Activated T-helper 1 cell treated with anti-CD3 and anti-CD28 coated beads, Interleukin-12 subunit alpha, Interleukin-12 subunit beta, Interleukin-2, Interleukin-4 antibody, amounts not matched to agents 30 ng/mL and 10 ng/mL and 1 ng/mL, durations not matched to agents 14 hours and 24 hours and 36 hours (primary cell): ENCODE measurements at regions not wholly inside any gene's neighbourhood (a gene's known extent, or its start where the extent isn't known, plus 50 kb on each side); places are given as distances from the start of the nearest gene placed in this dataset.

ENCODE experiments used
- DNase-seq: peaks from one replicate; pipeline ENCODE4 v3.0.0; 2021; ENCODE audit warnings: low spot score
- H3K27ac Mint-ChIP-seq: one replicate; pipeline ENCODE4 v1.8.0; 2021; ENCODE audit warnings: mild to moderate bottlenecking, mixed read lengths
- H3K27me3 Mint-ChIP-seq: one replicate; pipeline ENCODE4 v1.8.0; 2022; ENCODE audit warnings: mild to moderate bottlenecking, moderate library complexity, mixed read lengths; ENCODE audit not compliant: insufficient read depth
- H3K36me3 Mint-ChIP-seq: one replicate; pipeline ENCODE4 v1.8.0; 2021; ENCODE audit warnings: low read depth, mixed read lengths
- H3K4me1 Mint-ChIP-seq: one replicate; pipeline ENCODE4 v1.8.0; 2021; ENCODE audit warnings: low read depth, mixed read lengths
- H3K4me3 Mint-ChIP-seq: one replicate; pipeline ENCODE4 v1.8.0; 2021; ENCODE audit warnings: mild to moderate bottlenecking, moderate library complexity, mixed read lengths
- H3K9me3 Mint-ChIP-seq: one replicate; pipeline ENCODE4 v1.8.0; 2021; ENCODE audit warnings: mixed read lengths
- intact Hi-C: fragments of 100-400 bp; cut with micrococcal nuclease; formaldehyde crosslinking; loops from one replicate; pipeline ENCODE4 v1.15.1; 2024

DNA sequence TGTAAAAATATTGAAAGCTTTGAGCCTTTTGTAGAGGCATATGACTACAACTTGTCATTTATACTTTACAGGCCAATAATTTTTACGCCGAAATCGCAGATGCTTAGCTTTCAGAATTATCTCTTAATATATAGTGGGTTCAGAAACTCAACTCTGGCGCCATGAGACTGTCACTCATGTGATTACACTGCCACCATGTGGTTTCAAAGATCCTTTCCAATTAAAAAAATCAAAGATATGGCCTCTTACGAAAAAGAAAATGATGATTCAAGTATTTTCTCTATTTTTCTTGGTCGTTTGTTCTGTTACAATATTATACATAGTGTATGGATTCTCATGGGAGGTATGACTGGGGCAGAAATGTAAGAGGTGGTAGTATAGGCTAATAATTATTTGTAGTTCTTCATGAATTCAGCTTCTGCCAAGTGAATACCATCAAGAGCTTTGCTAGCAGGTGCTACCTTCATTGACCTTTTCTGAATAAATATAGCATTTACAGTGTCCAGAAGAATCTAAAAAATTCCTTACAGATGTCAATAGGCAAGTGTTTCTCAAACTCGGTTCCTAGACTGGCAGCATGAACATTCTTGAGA lies 751.7 kb upstream of the GOLIM4 start:
- Mint-ChIP-seq H3K4me3 (no peak overlapping the region), H3K27ac (no peak overlapping the region), H3K4me1 (no peaks in the 10 kb centered on the region), H3K36me3 (no peaks in the 10 kb centered on the region), H3K27me3 (no peaks in the 10 kb centered on the region), H3K9me3 (no peaks in the 10 kb centered on the region)
- DNase-seq, result no peak
- intact Hi-C loops, result loop anchor here (5.0 kb wide), 1 partner anchor 800 kb away; no protein-coding TSS in a partner anchor

DNA sequence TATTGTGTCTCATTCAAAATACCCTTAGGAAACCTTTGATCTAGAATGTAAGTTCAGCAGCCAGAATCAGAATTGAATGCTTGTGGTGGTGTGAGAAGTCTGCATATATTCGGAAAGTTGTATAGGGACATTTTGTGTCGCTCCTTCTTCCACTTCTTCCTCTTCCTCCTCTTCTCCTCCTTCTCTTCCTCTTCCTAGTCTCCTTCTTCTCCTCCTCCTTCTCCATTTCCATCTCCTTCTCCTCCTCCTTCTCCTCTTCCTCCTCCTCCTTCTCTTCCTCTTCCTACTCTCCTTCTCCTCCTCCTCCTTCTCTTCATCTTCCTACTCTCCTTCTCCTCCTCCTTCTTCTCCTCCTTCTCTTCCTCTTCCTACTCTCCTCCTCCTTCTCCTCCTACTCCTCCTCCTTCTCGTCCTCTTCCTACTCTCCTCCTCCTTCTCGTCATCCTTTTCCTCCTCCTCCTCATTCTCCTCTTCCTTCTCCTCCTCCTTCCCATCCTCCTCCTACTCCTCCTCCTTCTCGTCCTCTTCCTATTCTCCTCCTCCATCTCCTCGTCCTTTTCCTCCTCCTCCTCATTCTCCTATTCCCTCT lies 749.3 kb upstream of the GOLIM4 start:
- DNase-seq, result no peak
- H3K36me3 Mint-ChIP-seq, result no peaks in the 10 kb centered on the region
- no peak overlapping the region for H3K27ac Mint-ChIP-seq
- H3K4me3 Mint-ChIP-seq, result no peak overlapping the region
- no peaks in the 10 kb centered on the region for H3K4me1 Mint-ChIP-seq
- no peaks in the 10 kb centered on the region for H3K9me3 Mint-ChIP-seq
- intact Hi-C loops, result loop anchor here (5.0 kb wide), 1 partner anchor 798 kb away; no protein-coding TSS in a partner anchor
- no peaks in the 10 kb centered on the region for H3K27me3 Mint-ChIP-seq

DNA sequence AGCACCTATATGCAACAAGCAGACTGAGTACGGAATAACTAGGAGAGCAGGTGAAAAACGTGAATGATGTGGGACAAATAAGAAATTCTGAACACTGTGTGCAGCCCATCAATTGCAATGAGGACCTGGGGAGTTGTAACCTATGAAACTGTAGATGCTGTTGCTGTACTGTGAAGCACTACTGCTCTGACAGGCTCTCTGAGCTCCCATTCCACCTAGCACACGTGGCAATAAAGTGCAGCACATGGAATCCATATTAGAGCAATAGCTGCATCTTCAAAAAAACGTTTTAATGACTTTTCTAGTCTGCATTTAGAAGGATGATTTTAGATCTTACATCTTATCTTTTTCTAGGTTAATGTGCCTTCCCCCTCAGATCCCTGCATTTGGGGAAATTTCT lies 748.7 kb upstream of the GOLIM4 start:
- DNase-seq, result no peak
- intact Hi-C loops, result no loop called here
- no peaks in the 10 kb centered on the region for H3K9me3 Mint-ChIP-seq
- H3K27me3 Mint-ChIP-seq, result no peaks in the 10 kb centered on the region
- no peaks in the 10 kb centered on the region for H3K36me3 Mint-ChIP-seq
- no peaks in the 10 kb centered on the region for H3K4me1 Mint-ChIP-seq
- no peak overlapping the region for H3K27ac Mint-ChIP-seq
- no peak overlapping the region for H3K4me3 Mint-ChIP-seq

DNA sequence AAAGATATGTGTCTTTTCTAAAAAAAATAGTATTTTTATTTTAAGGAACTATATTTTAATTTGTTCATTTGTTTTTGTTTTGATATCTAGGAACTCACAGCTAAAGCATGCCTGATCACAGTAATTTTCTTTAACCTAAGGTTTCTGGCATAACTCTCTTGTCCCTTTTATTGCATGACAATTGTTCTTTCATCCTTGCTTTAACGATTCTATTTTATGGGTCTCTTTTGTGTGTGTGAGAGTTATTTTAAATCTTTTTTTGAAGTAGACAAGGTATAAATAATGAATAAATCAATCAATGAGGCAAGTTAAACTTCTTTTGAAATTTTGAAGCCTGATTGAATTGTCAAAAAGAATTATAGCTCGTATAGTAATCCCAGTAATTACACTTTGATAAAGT lies 747.8 kb upstream of the GOLIM4 start:
- H3K4me3 Mint-ChIP-seq, result no peak overlapping the region
- intact Hi-C loops, result no loop called here
- H3K27ac Mint-ChIP-seq, result no peak overlapping the region
- H3K4me1 Mint-ChIP-seq, result no peaks in the 10 kb centered on the region
- DNase-seq, result no peak
- no peaks in the 10 kb centered on the region for H3K9me3 Mint-ChIP-seq
- H3K36me3 Mint-ChIP-seq, result no peaks in the 10 kb centered on the region
- H3K27me3 Mint-ChIP-seq, result no peaks in the 10 kb centered on the region

DNA sequence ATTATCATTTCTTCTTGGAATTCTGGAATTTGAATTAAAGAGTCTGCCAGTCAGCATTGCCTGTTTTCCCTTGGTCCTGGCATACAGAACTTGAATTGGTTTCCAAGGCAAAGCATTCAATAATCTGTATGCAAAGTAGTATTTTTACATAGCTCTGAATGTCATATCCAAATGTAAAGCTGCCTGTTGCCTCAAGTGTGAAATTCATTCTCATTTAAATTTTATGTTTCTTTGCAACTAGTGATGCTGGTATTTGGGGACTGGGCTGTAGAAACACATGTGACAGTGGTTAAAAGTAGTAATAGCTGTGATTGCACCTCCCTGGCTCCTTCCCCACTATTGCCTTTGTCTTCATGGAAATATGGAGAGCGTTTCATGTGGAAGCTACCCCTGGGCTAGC lies 743.9 kb upstream of the GOLIM4 start:
- intact Hi-C loops, result no loop called here
- no peaks in the 10 kb centered on the region for H3K36me3 Mint-ChIP-seq
- no peaks in the 10 kb centered on the region for H3K4me1 Mint-ChIP-seq
- no peaks in the 10 kb centered on the region for H3K27me3 Mint-ChIP-seq
- no peak for DNase-seq
- H3K9me3 Mint-ChIP-seq, result no peaks in the 10 kb centered on the region
- H3K4me3 Mint-ChIP-seq, result no peak overlapping the region
- H3K27ac Mint-ChIP-seq, result no peak overlapping the region

DNA sequence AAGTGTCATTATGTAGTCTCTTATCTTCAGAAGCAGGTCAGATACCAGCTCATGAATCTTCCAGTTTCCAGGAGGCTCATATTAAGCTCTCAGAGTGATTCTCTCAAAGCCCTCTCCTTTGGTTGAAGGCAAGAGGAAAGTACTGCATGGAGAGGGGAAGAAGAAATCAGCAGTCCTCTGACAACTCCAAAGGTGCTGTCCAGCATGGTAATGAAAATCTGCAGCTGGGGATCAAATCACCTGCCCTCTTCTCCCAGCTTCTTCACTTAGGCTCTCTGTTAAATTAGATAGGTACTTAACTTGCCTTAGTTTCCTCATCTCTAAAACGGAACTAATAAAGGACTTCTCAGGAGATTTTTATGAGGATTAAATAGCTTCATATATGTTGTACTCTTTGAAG lies 738.8 kb upstream of the GOLIM4 start:
- Mint-ChIP-seq H3K36me3 (no peaks in the 10 kb centered on the region), H3K27me3 (no peaks in the 10 kb centered on the region)
- intact Hi-C loops, result no loop called here

DNA sequence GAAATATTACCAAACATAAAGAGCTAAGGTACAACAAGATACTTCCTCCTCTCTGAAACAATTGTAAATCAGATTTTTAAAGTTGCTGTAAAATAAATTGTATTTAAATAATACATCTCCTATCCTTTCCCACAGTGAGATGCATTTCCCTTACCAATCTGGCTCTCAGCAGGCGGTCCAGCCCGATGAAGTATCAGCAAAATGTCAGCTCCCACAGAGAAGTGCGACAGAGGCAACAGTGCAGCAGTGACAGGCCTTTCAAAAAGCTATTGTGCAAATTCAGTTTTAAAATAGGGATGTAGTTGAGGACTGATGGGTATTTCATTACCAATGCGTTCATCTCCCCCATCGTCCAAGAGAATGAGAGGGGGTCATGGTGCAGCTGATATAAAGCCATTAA lies 733.2 kb upstream of the GOLIM4 start:
- no peak for DNase-seq
- no peaks in the 10 kb centered on the region for H3K36me3 Mint-ChIP-seq
- no peaks in the 10 kb centered on the region for H3K4me1 Mint-ChIP-seq
- no peaks in the 10 kb centered on the region for H3K9me3 Mint-ChIP-seq
- H3K27ac Mint-ChIP-seq, result no peak overlapping the region
- no peak overlapping the region for H3K4me3 Mint-ChIP-seq
- intact Hi-C loops, result no loop called here
- no peaks in the 10 kb centered on the region for H3K27me3 Mint-ChIP-seq

More for the DNA sequence above, 738.8 kb upstream of the GOLIM4 start:
- H3K4me1 Mint-ChIP-seq, result no peaks in the 10 kb centered on the region
- no peaks in the 10 kb centered on the region for H3K9me3 Mint-ChIP-seq
- no peak for DNase-seq
- no peak overlapping the region for H3K27ac Mint-ChIP-seq
- no peak overlapping the region for H3K4me3 Mint-ChIP-seq

DNA sequence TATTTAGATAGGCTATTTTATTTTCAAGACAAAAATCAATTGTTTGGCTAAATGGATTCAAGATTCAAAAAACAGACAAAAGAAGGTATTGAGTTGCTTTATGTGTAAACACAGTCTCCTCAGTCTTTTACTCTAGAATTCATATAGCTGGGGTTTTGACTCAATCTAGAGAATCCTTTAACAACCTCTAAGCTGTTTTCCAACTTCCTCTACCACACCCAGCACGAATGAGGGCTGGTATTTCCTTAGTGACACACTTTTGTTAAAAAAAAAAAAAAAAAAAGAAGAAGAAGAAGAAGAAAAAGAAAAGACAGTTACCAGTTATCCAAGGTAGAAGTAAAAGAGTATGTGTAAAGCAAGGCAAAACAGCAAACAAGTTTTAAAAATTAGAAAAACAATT lies 732.8 kb upstream of the GOLIM4 start:
- Mint-ChIP-seq H3K27me3 (no peaks in the 10 kb centered on the region), H3K4me3 (no peak overlapping the region), H3K27ac (no peak overlapping the region), H3K9me3 (no peaks in the 10 kb centered on the region), H3K4me1 (no peaks in the 10 kb centered on the region), H3K36me3 (no peaks in the 10 kb centered on the region)
- intact Hi-C loops, result no loop called here
- DNase-seq, result no peak

DNA sequence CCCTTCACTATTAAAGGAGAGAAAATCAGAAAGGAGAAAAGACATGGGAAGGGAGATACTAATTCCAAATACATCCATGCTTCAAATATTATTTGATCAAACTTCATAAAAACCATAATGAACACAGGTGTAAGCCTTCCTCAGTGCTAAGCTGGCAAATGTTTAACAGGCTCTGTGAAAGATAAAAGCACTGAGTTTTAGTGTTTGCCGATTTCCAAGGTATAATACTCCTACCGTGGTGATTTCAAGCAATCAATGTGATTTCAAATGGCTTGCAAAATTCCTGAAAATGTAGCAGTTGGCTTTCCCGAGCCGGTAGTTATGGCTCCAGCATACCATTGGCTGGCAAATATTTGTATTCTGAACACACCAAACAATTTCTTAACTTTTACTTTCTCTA lies 732.3 kb upstream of the GOLIM4 start:
- H3K27ac Mint-ChIP-seq, result no peak overlapping the region
- DNase-seq, result no peak
- H3K9me3 Mint-ChIP-seq, result no peaks in the 10 kb centered on the region
- no peak overlapping the region for H3K4me3 Mint-ChIP-seq
- H3K27me3 Mint-ChIP-seq, result no peaks in the 10 kb centered on the region
- intact Hi-C loops, result no loop called here
- H3K36me3 Mint-ChIP-seq, result no peaks in the 10 kb centered on the region
- H3K4me1 Mint-ChIP-seq, result no peaks in the 10 kb centered on the region

DNA sequence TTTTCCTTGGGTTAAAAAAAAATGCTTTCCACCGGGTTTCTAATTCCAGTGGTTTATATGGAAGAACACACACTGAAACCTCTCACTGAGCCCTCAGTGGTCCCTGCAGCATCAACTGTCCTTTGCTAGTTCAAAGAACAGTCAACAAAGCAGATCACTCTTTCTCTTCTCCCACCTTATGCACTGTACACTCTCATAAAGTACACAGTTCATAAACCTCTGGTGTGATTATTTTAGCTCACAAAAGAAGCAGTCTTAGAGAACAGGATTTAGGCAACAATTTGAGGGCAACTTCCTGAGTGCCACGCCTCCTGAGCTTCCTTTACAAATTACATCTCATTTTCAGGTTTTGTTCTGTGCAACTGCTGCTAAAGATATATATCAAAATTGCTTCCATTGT lies 728.4 kb upstream of the GOLIM4 start:
- Mint-ChIP-seq H3K4me1 (no peaks in the 10 kb centered on the region), H3K9me3 (no peaks in the 10 kb centered on the region), H3K27me3 (no peaks in the 10 kb centered on the region), H3K4me3 (no peak overlapping the region), H3K27ac (no peak overlapping the region), H3K36me3 (no peaks in the 10 kb centered on the region)
- no peak for DNase-seq
- intact Hi-C loops, result no loop called here

DNA sequence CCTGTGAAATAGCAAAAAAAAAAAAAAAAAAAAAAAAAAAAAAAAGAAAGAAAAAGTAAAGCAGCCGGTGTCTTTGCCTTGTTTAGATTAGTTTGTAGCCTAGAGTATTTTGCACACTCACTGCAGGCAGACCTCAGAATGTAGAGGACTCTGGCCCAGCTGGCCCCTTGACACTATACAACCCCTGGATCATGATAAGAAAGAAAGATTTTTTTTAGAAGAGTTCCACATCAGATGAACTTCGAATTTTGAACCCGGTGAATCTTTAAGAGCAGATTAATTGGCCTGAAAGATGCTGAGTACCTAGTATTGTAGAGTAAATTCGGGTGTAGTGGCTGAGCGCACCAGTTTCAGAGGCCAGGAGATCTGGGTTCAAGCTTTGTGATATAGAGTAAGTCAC lies 727.7 kb upstream of the GOLIM4 start:
- no peaks in the 10 kb centered on the region for H3K4me1 Mint-ChIP-seq
- no peaks in the 10 kb centered on the region for H3K27me3 Mint-ChIP-seq
- H3K27ac Mint-ChIP-seq, result no peak overlapping the region
- no peaks in the 10 kb centered on the region for H3K36me3 Mint-ChIP-seq
- no peak for DNase-seq
- H3K4me3 Mint-ChIP-seq, result no peak overlapping the region
- intact Hi-C loops, result no loop called here
- H3K9me3 Mint-ChIP-seq, result no peaks in the 10 kb centered on the region

DNA sequence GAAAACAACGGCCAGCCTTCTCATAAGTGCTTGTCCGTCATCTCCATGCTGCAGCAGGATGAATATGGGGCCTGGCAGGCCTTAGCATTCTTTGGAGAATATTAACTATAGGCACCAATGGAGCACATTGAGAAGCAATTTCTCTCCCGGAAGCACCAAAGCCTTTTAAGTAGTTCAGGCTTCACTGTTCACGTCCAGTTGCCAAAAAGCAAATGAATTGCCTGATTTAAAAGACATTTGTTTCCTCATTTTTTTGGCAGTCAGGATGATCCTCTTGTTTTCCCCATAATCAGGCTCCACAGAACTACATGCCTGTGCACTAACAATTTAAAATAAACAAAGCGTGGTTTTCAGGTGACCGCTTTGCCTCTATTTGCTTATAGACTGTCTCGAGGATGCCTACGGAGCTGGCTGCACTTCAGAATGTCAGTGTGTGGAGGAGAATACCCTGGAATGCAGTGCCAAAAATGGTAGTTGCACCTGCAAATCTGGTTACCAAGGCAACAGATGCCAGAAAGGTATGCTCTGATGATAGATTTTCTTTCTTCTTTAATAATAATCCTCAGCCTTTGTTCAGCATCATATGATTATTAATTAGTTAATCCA lies 725.2 kb upstream of the GOLIM4 start:
- Mint-ChIP-seq H3K36me3 (no peaks in the 10 kb centered on the region), H3K27ac (no peak overlapping the region), H3K9me3 (no peaks in the 10 kb centered on the region), H3K4me1 (no peaks in the 10 kb centered on the region), H3K4me3 (no peak overlapping the region), H3K27me3 (no peaks in the 10 kb centered on the region)
- DNase-seq, result no peak
- intact Hi-C loops, result no loop called here

DNA sequence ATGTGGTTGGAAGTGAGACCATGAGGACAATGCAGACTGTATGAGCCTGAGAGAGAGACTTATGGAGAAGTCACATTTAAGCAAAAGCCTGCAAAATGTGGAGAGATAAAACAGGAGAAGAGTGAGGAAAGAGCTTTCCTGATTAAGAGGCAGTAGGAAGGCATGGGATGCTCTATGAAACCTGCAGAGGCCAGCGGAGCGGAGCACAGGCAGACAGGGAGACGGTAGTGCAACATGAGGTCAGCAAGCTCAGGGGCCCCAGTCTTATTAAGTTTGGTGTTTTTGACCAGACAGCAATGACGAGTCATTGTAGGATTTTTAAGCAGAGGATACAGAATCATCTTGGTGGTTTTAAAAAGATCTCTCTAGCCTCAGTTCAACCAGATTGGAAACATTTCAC lies 721.5 kb upstream of the GOLIM4 start:
- Mint-ChIP-seq H3K27ac (no peak overlapping the region), H3K36me3 (no peaks in the 10 kb centered on the region), H3K27me3 (peaks cover 2% of the 10 kb centered on the region), H3K4me1 (no peaks in the 10 kb centered on the region), H3K9me3 (no peaks in the 10 kb centered on the region), H3K4me3 (no peak overlapping the region)
- intact Hi-C loops, result no loop called here
- DNase-seq, result no peak

DNA sequence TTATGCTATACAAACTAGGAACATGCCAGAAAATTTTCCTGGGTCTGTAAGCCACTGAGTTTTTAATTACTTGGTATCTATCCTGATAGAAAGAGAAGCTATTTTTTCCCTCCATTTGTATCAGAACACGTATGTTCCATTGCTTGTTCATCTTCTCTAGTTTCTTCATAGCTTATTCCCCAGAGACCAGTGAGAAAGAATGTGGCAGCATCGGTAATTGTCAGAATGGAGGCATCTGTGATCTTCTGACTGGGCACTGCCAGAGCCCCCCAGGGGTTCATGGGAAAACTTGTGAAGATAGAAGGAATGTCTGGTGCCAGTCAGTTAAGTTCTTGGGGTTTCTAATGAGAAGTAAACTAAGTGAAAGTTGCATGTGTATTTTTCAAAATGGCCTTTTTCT lies 720.2 kb upstream of the GOLIM4 start:
- Mint-ChIP-seq H3K4me3 (no peak overlapping the region), H3K4me1 (no peaks in the 10 kb centered on the region), H3K27ac (no peak overlapping the region), H3K36me3 (no peaks in the 10 kb centered on the region), H3K27me3 (peaks cover 2% of the 10 kb centered on the region), H3K9me3 (no peaks in the 10 kb centered on the region)
- intact Hi-C loops, result no loop called here
- no peak for DNase-seq
